OCI-LY7 (cell line): ENCODE measurements at regions not wholly inside any gene's neighbourhood (a gene's known extent, or its start where the extent isn't known, plus 50 kb on each side); places are given as distances from the start of the nearest gene placed in this dataset.

Experiments
- BruUV-seq: library from RNA; stranded (reverse); fragments of 400-500 nt; replicated peaks from 2 replicates; lab custom pipeline; 2021; lab: Mats Ljungman, UMichigan
- CTCF ChIA-PET: fragments of 300-600 bp; sonication (Branson Sonifier 250); formaldehyde crosslinking; loops from one replicate; lab custom pipeline; 2022; ENCODE audit warnings: antibody characterized with exemption; ENCODE audit not compliant: unreplicated experiment; lab: Charles Lee
- POLR2A ChIA-PET: fragments of 300-600 bp; sonication (Branson Sonifier 250); formaldehyde crosslinking; loops from one replicate; lab custom pipeline; 2022; ENCODE audit warnings: antibody characterized with exemption; lab: Charles Lee
- DNase-seq: peaks from one replicate; pipeline ENCODE4 v3.0.0-alpha.2; 2015; ENCODE audit warnings: low spot score
- H2AFZ ChIP-seq: fragments of 200-600 bp; sonication (generic), shearing (Covaris generic); 2 replicates; pipeline ENCODE4 v1.6.1; 2014; ENCODE audit warnings: mild to moderate bottlenecking, antibody characterized with exemption, low read length, moderate library complexity
- H3K27ac ChIP-seq: fragments of 200-600 bp; sonication (generic); 2 replicates; pipeline ENCODE4 v1.5.1; 2014; ENCODE audit warnings: mixed run types, low read depth, mild to moderate bottlenecking, moderate library complexity, low read length, inconsistent platforms; ENCODE audit not compliant: poor library complexity, severe bottlenecking
- H3K36me3 ChIP-seq: fragments of 200-600 bp; sonication (generic); 2 replicates; pipeline ENCODE4 v1.6.1; 2014; ENCODE audit warnings: mild to moderate bottlenecking, antibody characterized with exemption, low read length, moderate library complexity, mixed read lengths; ENCODE audit not compliant: insufficient read depth
- H3K4me1 ChIP-seq: fragments of 200-600 bp; sonication (generic); 2 replicates; pipeline ENCODE4 v1.5.1; 2014; ENCODE audit warnings: mild to moderate bottlenecking, low read length; ENCODE audit not compliant: insufficient read depth, poor library complexity, severe bottlenecking
- H3K4me2 ChIP-seq: fragments of 200-600 bp; sonication (generic); 2 replicates; pipeline ENCODE4 v1.6.1; 2014; ENCODE audit warnings: mild to moderate bottlenecking, low read length
- H3K4me3 ChIP-seq: fragments of 200-600 bp; sonication (generic); 2 replicates; pipeline ENCODE4 v1.5.1; 2014; ENCODE audit warnings: mild to moderate bottlenecking, low read depth, low read length; ENCODE audit not compliant: poor library complexity, severe bottlenecking
- H3K79me2 ChIP-seq: fragments of 200-600 bp; sonication (generic); 2 replicates; pipeline ENCODE4 v1.6.1; 2016; ENCODE audit warnings: low read depth, mild to moderate bottlenecking, low read length, moderate library complexity, mixed read lengths; ENCODE audit not compliant: insufficient read depth
- H3K9me2 ChIP-seq: fragments of 200-600 bp; sonication (generic); 2 replicates; pipeline ENCODE4 v1.6.1; 2016; ENCODE audit warnings: mild to moderate bottlenecking, low read length, mixed read lengths; ENCODE audit not compliant: insufficient read depth
- H3K9me3 ChIP-seq: fragments of 200-600 bp; sonication (generic); 2 replicates; pipeline ENCODE4 v1.6.1; 2014; ENCODE audit warnings: mild to moderate bottlenecking, mixed run types, low read length, mixed read lengths
- H4K20me1 ChIP-seq: fragments of 200-600 bp; sonication (generic); 2 replicates; pipeline ENCODE4 v1.6.1; 2014; ENCODE audit warnings: mild to moderate bottlenecking, antibody characterized with exemption, low read length, moderate library complexity, mixed read lengths; ENCODE audit not compliant: insufficient read depth
- EZH2phosphoT487 ChIP-seq: fragments of 200-600 bp; sonication (generic); IDR thresholded peaks from 2 replicates; pipeline ENCODE4 v1.6.1; 2018; ENCODE audit warnings: low read depth, borderline replicate concordance, mild to moderate bottlenecking, mixed run types, antibody characterized with exemption, low read length, moderate library complexity, mixed read lengths
- intact Hi-C: fragments of 100-400 bp; cut with micrococcal nuclease; formaldehyde crosslinking; loops from one replicate; pipeline ENCODE4 v1.10.0; 2022; ENCODE audit not compliant: unreplicated experiment
- TF ChIP-seq, protein P1 (sequence below): fragments of 200-600 bp; sonication (generic); conservative IDR thresholded peaks from 2 replicates; pipeline ENCODE4 v1.5.1; 2014; ENCODE audit warnings: mild to moderate bottlenecking, antibody characterized with exemption, low read length, moderate library complexity, mixed read lengths

DNA sequence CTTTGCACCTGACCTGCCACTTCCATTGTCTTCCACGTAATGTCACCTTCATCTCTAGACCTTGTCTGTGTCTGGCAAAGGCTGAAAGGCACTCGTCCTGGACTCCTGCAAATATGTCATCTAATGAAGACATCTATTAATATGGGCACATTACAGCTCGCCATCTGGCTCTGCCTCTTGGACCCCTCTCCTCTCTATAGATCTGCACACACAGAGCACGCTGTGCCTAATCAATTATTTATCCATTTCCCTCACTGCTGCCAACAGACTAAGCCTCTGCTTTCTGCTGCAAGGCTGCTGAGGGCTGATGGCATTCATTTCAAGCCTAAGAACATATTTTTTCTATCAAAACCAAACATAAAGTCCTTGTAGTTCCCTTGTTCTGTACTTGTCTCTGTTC lies 573.0 kb downstream of the TUSC7 start:
- no peaks in the 10 kb centered on the region for H3K9me2 ChIP-seq
- no TSS peak for BruUV-seq
- no peak overlapping the region for H3K27ac ChIP-seq
- H3K4me2 ChIP-seq = no peak overlapping the region
- no peaks in the 10 kb centered on the region for H4K20me1 ChIP-seq
- H3K79me2 ChIP-seq = no peaks in the 10 kb centered on the region
- no peaks in the 10 kb centered on the region for H3K4me1 ChIP-seq
- no peaks in the 10 kb centered on the region for H3K36me3 ChIP-seq
- no peak overlapping the region for H3K4me3 ChIP-seq
- CTCF ChIA-PET = no interaction called here
- DNase-seq = no peak
- TF ChIP-seq, protein P1, sequence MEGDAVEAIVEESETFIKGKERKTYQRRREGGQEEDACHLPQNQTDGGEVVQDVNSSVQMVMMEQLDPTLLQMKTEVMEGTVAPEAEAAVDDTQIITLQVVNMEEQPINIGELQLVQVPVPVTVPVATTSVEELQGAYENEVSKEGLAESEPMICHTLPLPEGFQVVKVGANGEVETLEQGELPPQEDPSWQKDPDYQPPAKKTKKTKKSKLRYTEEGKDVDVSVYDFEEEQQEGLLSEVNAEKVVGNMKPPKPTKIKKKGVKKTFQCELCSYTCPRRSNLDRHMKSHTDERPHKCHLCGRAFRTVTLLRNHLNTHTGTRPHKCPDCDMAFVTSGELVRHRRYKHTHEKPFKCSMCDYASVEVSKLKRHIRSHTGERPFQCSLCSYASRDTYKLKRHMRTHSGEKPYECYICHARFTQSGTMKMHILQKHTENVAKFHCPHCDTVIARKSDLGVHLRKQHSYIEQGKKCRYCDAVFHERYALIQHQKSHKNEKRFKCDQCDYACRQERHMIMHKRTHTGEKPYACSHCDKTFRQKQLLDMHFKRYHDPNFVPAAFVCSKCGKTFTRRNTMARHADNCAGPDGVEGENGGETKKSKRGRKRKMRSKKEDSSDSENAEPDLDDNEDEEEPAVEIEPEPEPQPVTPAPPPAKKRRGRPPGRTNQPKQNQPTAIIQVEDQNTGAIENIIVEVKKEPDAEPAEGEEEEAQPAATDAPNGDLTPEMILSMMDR = no peak
- TF ChIP-seq EZH2phosphoT487 = no peak
- intact Hi-C loops = no loop called here
- POLR2A ChIA-PET = interaction anchor here (0.7 to 1.1 kb wide), 2 partner anchors 8 to 389 kb away, joined by 3 read pairs; no protein-coding TSS in a partner anchor
- H3K9me3 ChIP-seq = no peaks in the 10 kb centered on the region
- no peak overlapping the region for H2AFZ ChIP-seq

DNA sequence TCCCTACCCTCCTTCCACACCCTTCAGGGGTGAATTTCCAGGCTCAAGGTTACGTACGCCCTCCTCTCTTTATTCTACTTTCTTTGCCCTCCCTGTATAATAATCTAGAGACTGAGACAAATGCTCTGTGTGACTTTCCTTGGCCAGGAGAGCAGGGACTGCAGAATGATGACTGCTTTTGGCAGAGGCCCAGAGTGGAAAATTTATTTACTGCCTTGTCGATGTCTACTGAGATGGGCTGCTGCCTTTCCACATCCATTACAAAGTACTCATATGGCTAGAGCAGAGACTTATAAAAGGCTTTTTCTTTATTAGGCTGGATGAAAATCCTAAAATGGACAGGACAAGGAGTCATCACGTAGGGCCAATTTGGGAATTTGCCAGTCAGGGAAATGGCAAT lies 576.2 kb downstream of the TUSC7 start:
- no peaks in the 10 kb centered on the region for H3K79me2 ChIP-seq
- no peak overlapping the region for H3K27ac ChIP-seq
- DNase-seq = no peak
- no peak overlapping the region for H3K4me2 ChIP-seq
- no peaks in the 10 kb centered on the region for H4K20me1 ChIP-seq
- H2AFZ ChIP-seq = no peak overlapping the region
- intact Hi-C loops = no loop called here
- no peaks in the 10 kb centered on the region for H3K4me1 ChIP-seq
- TF ChIP-seq EZH2phosphoT487 = no peak
- TF ChIP-seq, protein P1 = no peak
- H3K36me3 ChIP-seq = no peaks in the 10 kb centered on the region
- POLR2A ChIA-PET = no interaction called here
- H3K9me3 ChIP-seq = no peaks in the 10 kb centered on the region
- CTCF ChIA-PET = no interaction called here
- no TSS peak for BruUV-seq
- H3K9me2 ChIP-seq = no peaks in the 10 kb centered on the region
- no peak overlapping the region for H3K4me3 ChIP-seq

DNA sequence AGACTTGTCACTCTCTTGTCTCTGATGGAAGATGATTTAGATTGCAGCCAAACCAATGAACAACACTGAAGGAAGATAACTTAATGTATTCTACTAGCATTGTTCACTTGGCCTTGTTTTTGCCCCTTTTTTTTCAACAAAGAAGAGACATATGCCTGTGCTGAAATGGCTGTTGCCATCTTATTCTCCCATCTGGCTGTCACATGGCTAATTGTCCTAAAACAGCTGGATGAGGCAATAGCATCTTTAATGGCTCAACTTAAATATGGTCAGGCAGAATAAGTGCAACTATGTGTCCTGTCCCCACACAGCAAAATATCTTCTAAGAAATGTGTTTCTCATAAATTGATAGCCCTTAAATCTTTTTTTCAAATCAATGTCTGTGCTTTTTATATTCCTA lies 576.9 kb downstream of the TUSC7 start:
- Histone ChIP-seq H3K27ac (no peak overlapping the region), H3K4me3 (no peak overlapping the region), H2AFZ (no peak overlapping the region), H3K9me2 (no peaks in the 10 kb centered on the region), H3K79me2 (no peaks in the 10 kb centered on the region), H3K4me2 (no peak overlapping the region), H3K9me3 (no peaks in the 10 kb centered on the region), H3K4me1 (no peaks in the 10 kb centered on the region), H3K36me3 (no peaks in the 10 kb centered on the region), H4K20me1 (no peaks in the 10 kb centered on the region)
- intact Hi-C loops = no loop called here
- TF ChIP-seq EZH2phosphoT487 = no peak
- TF ChIP-seq, protein P1 = no peak
- ChIA-PET CTCF (no interaction called here), POLR2A (interaction anchor here (0.6 kb wide), 1 partner anchor 132 kb away, joined by 3 read pairs; no protein-coding TSS in a partner anchor)
- no peak for DNase-seq
- no TSS peak for BruUV-seq
